ENCODE measurements at regions not wholly inside any gene's neighbourhood (a gene's known extent, or its start where the extent isn't known, plus 50 kb on each side); places are given as distances from the start of the nearest gene placed in this dataset.

DNA sequence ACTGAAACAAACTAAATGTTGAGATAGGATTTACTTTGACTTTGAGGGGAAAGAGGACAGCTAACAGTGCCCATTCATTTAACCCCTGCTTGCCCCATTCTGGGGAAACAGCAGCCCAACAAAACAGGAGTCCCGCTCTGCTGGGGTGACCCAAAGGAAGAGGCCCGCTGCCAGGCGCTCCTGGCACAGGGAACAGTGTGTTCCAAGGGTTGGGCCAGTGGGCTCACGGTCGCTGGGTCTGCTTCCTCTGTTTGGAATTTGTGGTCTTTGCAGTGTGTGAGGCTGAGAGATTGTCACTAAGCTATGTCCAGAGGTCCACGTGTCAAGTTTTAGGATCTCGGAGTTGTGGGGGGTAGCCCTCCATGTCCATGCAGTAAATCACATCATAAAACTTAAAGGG lies 250.4 kb upstream of the C2CD4B start:
- TF ChIP-seq TAF1 (IDR thresholded peaks at IDR 0.05; ENCODE audit: low read depth) (no peak), CREB1 (IDR thresholded peaks at IDR 0.05; ENCODE audit: low read depth) (no peak), NFIC (IDR thresholded peaks at IDR 0.05) (no peak), ZBTB7A (IDR thresholded peaks at IDR 0.05; ENCODE audit: low read depth) (no peak), EGR1 (IDR thresholded peaks at IDR 0.05) (no peak), USF1 (IDR thresholded peaks at IDR 0.05) (no peak), YY1 (IDR thresholded peaks at IDR 0.05; ENCODE audit: low read depth) (no peak), MAX (IDR thresholded peaks at IDR 0.05) (no peak), FOXM1 (IDR thresholded peaks at IDR 0.05; ENCODE audit: borderline replicate concordance, low read depth) (no peak)

- TF ChIP-seq NFIC (IDR thresholded peaks at IDR 0.05) (no peak), RAD21 (IDR thresholded peaks at IDR 0.05; ENCODE audit: low read depth) (no peak), EGR1 (IDR thresholded peaks at IDR 0.05) (no peak), TEAD4 (IDR thresholded peaks at IDR 0.05) (no peak), USF1 (IDR thresholded peaks at IDR 0.05) (no peak), CEBPB (IDR thresholded peaks at IDR 0.05) (no peak), EP300 (IDR thresholded peaks at IDR 0.05; ENCODE audit: borderline replicate concordance) (no peak), FOXM1 (IDR thresholded peaks at IDR 0.05; ENCODE audit: borderline replicate concordance, low read depth) (no peak), YY1 (IDR thresholded peaks at IDR 0.05; ENCODE audit: low read depth) (no peak), TCF12 (IDR thresholded peaks at IDR 0.05; ENCODE audit: low read depth) (no peak)
Measured at GRCh38 chr15:62416526-62416925, 251.4 kb upstream of the C2CD4B start.

GRCh38 chr15:62417439-62417838 lies 252.4 kb upstream of the C2CD4B start:
- no peak for TF ChIP-seq CREB1 (IDR thresholded peaks at IDR 0.05; ENCODE audit: low read depth)
- no peak for TF ChIP-seq NFIC (IDR thresholded peaks at IDR 0.05)
- TF ChIP-seq YY1 (IDR thresholded peaks at IDR 0.05; ENCODE audit: low read depth), result no peak
- TF ChIP-seq ZBTB7A (IDR thresholded peaks at IDR 0.05; ENCODE audit: low read depth), result no peak
- no peak for TF ChIP-seq EP300 (IDR thresholded peaks at IDR 0.05; ENCODE audit: borderline replicate concordance)
- TF ChIP-seq, protein P1, sequence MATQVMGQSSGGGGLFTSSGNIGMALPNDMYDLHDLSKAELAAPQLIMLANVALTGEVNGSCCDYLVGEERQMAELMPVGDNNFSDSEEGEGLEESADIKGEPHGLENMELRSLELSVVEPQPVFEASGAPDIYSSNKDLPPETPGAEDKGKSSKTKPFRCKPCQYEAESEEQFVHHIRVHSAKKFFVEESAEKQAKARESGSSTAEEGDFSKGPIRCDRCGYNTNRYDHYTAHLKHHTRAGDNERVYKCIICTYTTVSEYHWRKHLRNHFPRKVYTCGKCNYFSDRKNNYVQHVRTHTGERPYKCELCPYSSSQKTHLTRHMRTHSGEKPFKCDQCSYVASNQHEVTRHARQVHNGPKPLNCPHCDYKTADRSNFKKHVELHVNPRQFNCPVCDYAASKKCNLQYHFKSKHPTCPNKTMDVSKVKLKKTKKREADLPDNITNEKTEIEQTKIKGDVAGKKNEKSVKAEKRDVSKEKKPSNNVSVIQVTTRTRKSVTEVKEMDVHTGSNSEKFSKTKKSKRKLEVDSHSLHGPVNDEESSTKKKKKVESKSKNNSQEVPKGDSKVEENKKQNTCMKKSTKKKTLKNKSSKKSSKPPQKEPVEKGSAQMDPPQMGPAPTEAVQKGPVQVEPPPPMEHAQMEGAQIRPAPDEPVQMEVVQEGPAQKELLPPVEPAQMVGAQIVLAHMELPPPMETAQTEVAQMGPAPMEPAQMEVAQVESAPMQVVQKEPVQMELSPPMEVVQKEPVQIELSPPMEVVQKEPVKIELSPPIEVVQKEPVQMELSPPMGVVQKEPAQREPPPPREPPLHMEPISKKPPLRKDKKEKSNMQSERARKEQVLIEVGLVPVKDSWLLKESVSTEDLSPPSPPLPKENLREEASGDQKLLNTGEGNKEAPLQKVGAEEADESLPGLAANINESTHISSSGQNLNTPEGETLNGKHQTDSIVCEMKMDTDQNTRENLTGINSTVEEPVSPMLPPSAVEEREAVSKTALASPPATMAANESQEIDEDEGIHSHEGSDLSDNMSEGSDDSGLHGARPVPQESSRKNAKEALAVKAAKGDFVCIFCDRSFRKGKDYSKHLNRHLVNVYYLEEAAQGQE (IDR thresholded peaks at IDR 0.05; ENCODE audit: low read depth), result no peak
- no peak for TF ChIP-seq TEAD4 (IDR thresholded peaks at IDR 0.05)
- TF ChIP-seq TCF12 (IDR thresholded peaks at IDR 0.05; ENCODE audit: low read depth), result no peak
- TF ChIP-seq EGR1 (IDR thresholded peaks at IDR 0.05), result no peak
- TF ChIP-seq FOXM1 (IDR thresholded peaks at IDR 0.05; ENCODE audit: borderline replicate concordance, low read depth), result no peak
- no peak for TF ChIP-seq CEBPB (IDR thresholded peaks at IDR 0.05)

- TF ChIP-seq EP300 (IDR thresholded peaks at IDR 0.05; ENCODE audit: borderline replicate concordance) (no peak), RAD21 (IDR thresholded peaks at IDR 0.05; ENCODE audit: low read depth) (no peak), EGR1 (IDR thresholded peaks at IDR 0.05) (no peak), TAF1 (IDR thresholded peaks at IDR 0.05; ENCODE audit: low read depth) (no peak), TCF12 (IDR thresholded peaks at IDR 0.05; ENCODE audit: low read depth) (no peak), TEAD4 (IDR thresholded peaks at IDR 0.05) (no peak), NFIC (IDR thresholded peaks at IDR 0.05) (no peak), CREB1 (IDR thresholded peaks at IDR 0.05; ENCODE audit: low read depth) (no peak), ZBTB7A (IDR thresholded peaks at IDR 0.05; ENCODE audit: low read depth) (no peak), YY1 (IDR thresholded peaks at IDR 0.05; ENCODE audit: low read depth) (no peak), USF1 (IDR thresholded peaks at IDR 0.05) (no peak), MAX (IDR thresholded peaks at IDR 0.05) (no peak), CEBPB (IDR thresholded peaks at IDR 0.05) (no peak), FOXM1 (IDR thresholded peaks at IDR 0.05; ENCODE audit: borderline replicate concordance, low read depth) (no peak)
- TF ChIP-seq, protein P1 (IDR thresholded peaks at IDR 0.05; ENCODE audit: low read depth), result no peak
Measured at GRCh38 chr15:62419192-62419591, 254.1 kb upstream of the C2CD4B start.

GRCh38 chr15:62421289-62421688 lies 256.2 kb upstream of the C2CD4B start:
- TF ChIP-seq EP300 (IDR thresholded peaks at IDR 0.05; ENCODE audit: borderline replicate concordance), result no peak
- no peak for TF ChIP-seq YY1 (IDR thresholded peaks at IDR 0.05; ENCODE audit: low read depth)
- no peak for TF ChIP-seq TEAD4 (IDR thresholded peaks at IDR 0.05)
- TF ChIP-seq, protein P1 (IDR thresholded peaks at IDR 0.05; ENCODE audit: low read depth), result no peak
- no peak for TF ChIP-seq FOXM1 (IDR thresholded peaks at IDR 0.05; ENCODE audit: borderline replicate concordance, low read depth)
- TF ChIP-seq TAF1 (IDR thresholded peaks at IDR 0.05; ENCODE audit: low read depth), result no peak
- no peak for TF ChIP-seq NFIC (IDR thresholded peaks at IDR 0.05)
- no peak for TF ChIP-seq MAX (IDR thresholded peaks at IDR 0.05)
- no peak for TF ChIP-seq ZBTB7A (IDR thresholded peaks at IDR 0.05; ENCODE audit: low read depth)
- no peak for TF ChIP-seq CREB1 (IDR thresholded peaks at IDR 0.05; ENCODE audit: low read depth)
- TF ChIP-seq USF1 (IDR thresholded peaks at IDR 0.05), result no peak
- TF ChIP-seq RAD21 (IDR thresholded peaks at IDR 0.05; ENCODE audit: low read depth), result no peak
- TF ChIP-seq EGR1 (IDR thresholded peaks at IDR 0.05), result no peak
- TF ChIP-seq TCF12 (IDR thresholded peaks at IDR 0.05; ENCODE audit: low read depth), result no peak
- TF ChIP-seq CEBPB (IDR thresholded peaks at IDR 0.05), result no peak
